ENCODE measurements at regions not wholly inside any gene's neighbourhood (a gene's known extent, or its start where the extent isn't known, plus 50 kb on each side); places are given as distances from the start of the nearest gene placed in this dataset.

DNA sequence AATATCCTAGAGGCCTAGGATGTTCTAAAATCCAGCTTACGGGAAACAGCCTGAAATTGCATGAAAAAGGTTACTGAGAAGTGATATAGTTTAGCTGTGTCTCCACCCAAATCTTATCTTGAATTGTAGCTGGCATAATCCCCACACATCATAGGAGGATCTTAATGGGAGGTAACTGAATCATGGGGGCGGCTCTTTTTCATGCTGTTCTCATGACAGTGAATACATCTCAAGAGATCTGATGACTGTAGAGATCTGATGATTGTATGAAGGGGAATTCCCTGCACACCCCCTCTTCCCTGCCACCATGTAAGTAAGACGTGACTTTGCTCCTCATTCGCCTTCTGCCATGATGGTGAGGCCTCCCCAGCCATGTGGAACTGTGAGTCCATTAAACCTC is 385.6 kb upstream of the ID2 start:
- no peak for DNase-seq (ENCODE audit: low spot score)
- Histone ChIP-seq H3K4me1 (no peaks in the 10 kb centered on the region), H3K27me3 (no peaks in the 10 kb centered on the region), H3K27ac (no peak overlapping the region), H3K36me3 (no peaks in the 10 kb centered on the region), H3K9me3 (no peaks in the 10 kb centered on the region), H3K4me3 (no peak overlapping the region)
- TF ChIP-seq, protein P1, sequence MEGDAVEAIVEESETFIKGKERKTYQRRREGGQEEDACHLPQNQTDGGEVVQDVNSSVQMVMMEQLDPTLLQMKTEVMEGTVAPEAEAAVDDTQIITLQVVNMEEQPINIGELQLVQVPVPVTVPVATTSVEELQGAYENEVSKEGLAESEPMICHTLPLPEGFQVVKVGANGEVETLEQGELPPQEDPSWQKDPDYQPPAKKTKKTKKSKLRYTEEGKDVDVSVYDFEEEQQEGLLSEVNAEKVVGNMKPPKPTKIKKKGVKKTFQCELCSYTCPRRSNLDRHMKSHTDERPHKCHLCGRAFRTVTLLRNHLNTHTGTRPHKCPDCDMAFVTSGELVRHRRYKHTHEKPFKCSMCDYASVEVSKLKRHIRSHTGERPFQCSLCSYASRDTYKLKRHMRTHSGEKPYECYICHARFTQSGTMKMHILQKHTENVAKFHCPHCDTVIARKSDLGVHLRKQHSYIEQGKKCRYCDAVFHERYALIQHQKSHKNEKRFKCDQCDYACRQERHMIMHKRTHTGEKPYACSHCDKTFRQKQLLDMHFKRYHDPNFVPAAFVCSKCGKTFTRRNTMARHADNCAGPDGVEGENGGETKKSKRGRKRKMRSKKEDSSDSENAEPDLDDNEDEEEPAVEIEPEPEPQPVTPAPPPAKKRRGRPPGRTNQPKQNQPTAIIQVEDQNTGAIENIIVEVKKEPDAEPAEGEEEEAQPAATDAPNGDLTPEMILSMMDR (IDR thresholded peaks at IDR 0.05) = no peak

DNA sequence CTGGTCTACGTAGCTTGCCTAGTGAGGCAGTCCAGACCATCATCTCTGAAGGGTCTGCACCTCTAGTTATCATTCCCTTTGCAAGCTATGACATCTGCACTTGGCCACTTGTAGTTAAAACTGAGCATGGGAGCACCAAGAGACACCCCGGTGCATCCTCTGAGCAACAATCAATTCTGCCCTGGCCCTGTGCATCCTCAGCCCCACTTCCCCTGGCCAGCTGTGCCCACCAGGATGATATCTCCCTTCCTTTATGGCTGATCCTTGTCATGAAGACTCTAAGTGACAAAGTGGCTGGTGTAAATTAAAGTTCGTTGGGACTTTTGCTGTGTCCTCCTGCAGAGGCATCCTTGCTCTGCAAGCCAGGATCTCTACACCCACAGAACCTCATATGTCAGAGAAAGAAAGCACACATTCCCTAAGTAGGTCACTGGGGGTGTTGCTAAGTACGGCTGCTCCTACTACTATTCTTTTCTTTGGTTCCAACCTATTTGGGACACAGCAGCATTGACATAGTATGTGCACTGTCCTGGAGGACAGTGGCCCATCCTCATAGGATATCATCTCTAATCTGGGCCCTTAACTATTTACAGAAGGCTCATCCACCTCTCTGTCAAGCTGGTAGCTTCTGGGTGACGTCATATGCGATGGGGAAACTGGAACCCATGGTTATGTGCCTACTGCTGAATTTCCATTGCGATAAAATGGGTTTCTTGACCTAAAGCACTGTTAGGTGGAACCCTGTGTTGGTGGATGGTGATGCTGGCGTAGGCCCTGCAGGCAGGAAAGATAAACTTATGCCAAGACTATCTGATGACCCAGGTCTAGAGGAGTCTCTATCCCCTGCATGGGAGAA is 384.3 kb upstream of the ID2 start:
- Histone ChIP-seq H3K36me3 (no peaks in the 10 kb centered on the region), H3K27ac (no peak overlapping the region), H3K9me3 (no peaks in the 10 kb centered on the region), H3K27me3 (no peaks in the 10 kb centered on the region), H3K4me1 (peaks cover 0 to 7% of the 10 kb centered on the region in 2 donors), H3K4me3 (no peak overlapping the region)
- DNase-seq (ENCODE audit: low spot score) = no peak
- TF ChIP-seq, protein P1 (IDR thresholded peaks at IDR 0.05) = no peak

DNA sequence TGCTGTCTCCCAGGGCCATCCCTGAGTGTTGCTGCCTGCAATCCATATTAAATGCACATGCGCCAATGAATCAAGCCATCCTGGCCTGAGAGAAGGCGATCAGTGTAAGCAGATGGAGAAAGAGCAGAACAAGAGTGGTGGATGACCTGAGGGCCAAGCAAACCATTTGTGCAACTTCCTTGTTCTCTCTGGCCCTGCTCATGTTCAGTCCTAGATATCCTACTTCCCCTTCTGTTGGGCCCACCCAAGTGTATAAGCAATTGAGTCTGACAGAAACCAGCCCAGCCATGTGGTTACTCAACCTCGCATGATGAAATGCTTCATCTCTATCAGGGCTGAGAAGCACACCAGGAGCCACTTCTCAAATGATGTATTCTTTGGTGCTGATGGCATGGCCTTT is 383.1 kb upstream of the ID2 start:
- Histone ChIP-seq H3K9me3 (no peaks in the 10 kb centered on the region), H3K36me3 (no peaks in the 10 kb centered on the region), H3K27me3 (no peaks in the 10 kb centered on the region), H3K4me1 (peaks cover 0 to 7% of the 10 kb centered on the region in 2 donors), H3K4me3 (no peak overlapping the region), H3K27ac (no peak overlapping the region)
- TF ChIP-seq, protein P1 (IDR thresholded peaks at IDR 0.05) = no peak
- peak; percentile 66 for DNase-seq (ENCODE audit: low spot score)

DNA sequence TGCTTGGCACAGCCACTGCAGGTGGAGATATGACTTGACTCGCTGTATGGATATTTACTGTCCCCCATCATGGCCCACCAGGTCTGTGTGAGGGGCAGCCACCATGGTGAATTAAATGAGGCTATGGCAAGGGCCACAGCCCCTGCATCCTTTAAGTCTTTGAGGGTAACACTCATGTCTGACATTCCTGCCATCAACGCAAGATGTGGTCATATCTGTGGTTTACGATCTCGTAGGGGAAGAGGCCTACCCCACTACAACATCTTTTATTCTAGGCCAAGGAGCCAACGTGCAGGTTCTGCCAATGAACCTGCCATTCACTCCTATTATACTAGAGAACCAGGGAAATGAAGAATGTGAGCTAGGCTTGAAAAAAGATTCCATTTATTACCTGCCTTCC is 381.6 kb upstream of the ID2 start:
- no peaks in the 10 kb centered on the region for H3K27me3 ChIP-seq
- H3K27ac ChIP-seq = no peak overlapping the region
- no peak overlapping the region for H3K4me3 ChIP-seq
- peak; percentile 5 for DNase-seq (ENCODE audit: low spot score)
- no peaks in the 10 kb centered on the region for H3K36me3 ChIP-seq
- no peaks in the 10 kb centered on the region for H3K9me3 ChIP-seq
- TF ChIP-seq, protein P1 (IDR thresholded peaks at IDR 0.05) = no peak
- peaks cover 0 to 7% of the 10 kb centered on the region in 2 donors for H3K4me1 ChIP-seq

DNA sequence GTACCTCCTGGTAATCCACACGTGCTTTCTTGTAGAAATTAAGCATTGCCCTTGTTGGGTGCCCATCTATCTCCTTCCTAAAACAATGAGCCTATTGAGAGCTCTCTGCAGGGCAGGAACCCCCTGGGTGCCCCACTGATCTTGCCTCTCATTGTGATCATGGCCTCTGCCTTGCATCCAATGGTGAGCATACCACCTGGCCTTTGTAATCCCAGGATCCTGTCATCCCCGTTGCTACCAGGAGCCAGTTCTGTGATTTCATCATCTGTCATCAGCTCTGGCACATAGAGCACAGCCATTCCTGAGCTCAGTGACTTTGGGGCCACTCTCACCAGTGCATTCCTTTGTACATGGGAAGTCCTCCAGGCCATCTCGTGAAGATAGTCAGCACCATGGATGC is 381.0 kb upstream of the ID2 start:
- Histone ChIP-seq H3K4me1 (peaks cover 0 to 7% of the 10 kb centered on the region in 2 donors), H3K27ac (no peak overlapping the region), H3K36me3 (no peaks in the 10 kb centered on the region), H3K9me3 (no peaks in the 10 kb centered on the region), H3K4me3 (no peak overlapping the region), H3K27me3 (no peaks in the 10 kb centered on the region)
- TF ChIP-seq, protein P1 (IDR thresholded peaks at IDR 0.05) = no peak
- peak; percentile 46 for DNase-seq (ENCODE audit: low spot score)

Measured in right atrium auricular region (tissue), 2 donors.